Fibroblast of lung (primary cell): ENCODE measurements at regions not wholly inside any gene's neighbourhood (a gene's known extent, or its start where the extent isn't known, plus 50 kb on each side); places are given as distances from the start of the nearest gene placed in this dataset.
"Not testable (repeated sequence)": the region's sequence is repeated elsewhere in the genome, so short reads cannot be mapped to it uniquely, and the experiment has no call there.

ENCODE experiments used
- DNase-seq, 2 donors: peaks; one replicate each; pipeline versions ENCODE4 v3.0.0 to v3.0.0-alpha.2; 2010; ENCODE audit warnings: low read depth in 2 of 2
- H2AFZ ChIP-seq: 2 replicates; pipeline ENCODE4 v1.5.1; 2012; ENCODE audit warnings: low read length, control low read depth, inconsistent platforms
- H3K27ac ChIP-seq: 2 replicates; pipeline ENCODE4 v1.5.1; 2011; ENCODE audit warnings: low read length, control low read depth; ENCODE audit not compliant: insufficient read depth
- H3K27me3 ChIP-seq: 2 replicates; pipeline ENCODE4 v1.5.1; 2011; ENCODE audit warnings: mild to moderate bottlenecking, low read length; ENCODE audit not compliant: control insufficient read depth, insufficient read depth
- H3K36me3 ChIP-seq: 2 replicates; pipeline ENCODE4 v1.5.1; 2011; ENCODE audit warnings: low read length; ENCODE audit not compliant: control insufficient read depth, insufficient read depth
- H3K4me1 ChIP-seq: 2 replicates; pipeline ENCODE4 v1.5.1; 2011; ENCODE audit warnings: low read length; ENCODE audit not compliant: control insufficient read depth, insufficient read depth; ENCODE audit errors: extremely low read depth
- H3K4me2 ChIP-seq: 2 replicates; pipeline ENCODE4 v1.5.1; 2011; ENCODE audit warnings: low read length, control low read depth; ENCODE audit not compliant: insufficient read depth; ENCODE audit errors: extremely low read depth
- H3K4me3 ChIP-seq, 4 experiments: fragments of 200-600 bp in 1 of 4; sonication (generic) in 1 of 4; replicated peaks in 1 of 4; 2 replicates each; pipeline ENCODE4 v1.5.1; 2011 to 2016; ENCODE audit warnings: low read length in 4 of 4, low read depth in 3 of 4, mild to moderate bottlenecking in 3 of 4, control low read depth in 2 of 4, inconsistent platforms in 1 of 4, mixed read lengths in 1 of 4; ENCODE audit not compliant: insufficient read depth in 1 of 4; ENCODE audit errors: control extremely low read depth in 1 of 4
- H3K79me2 ChIP-seq: 2 replicates; pipeline ENCODE4 v1.5.1; 2012; ENCODE audit warnings: mild to moderate bottlenecking, low read length, inconsistent platforms; ENCODE audit not compliant: control insufficient read depth, insufficient read depth
- H3K9ac ChIP-seq: 2 replicates; pipeline ENCODE4 v1.5.1; 2011; ENCODE audit warnings: mild to moderate bottlenecking, low read length, control low read depth; ENCODE audit not compliant: insufficient read depth
- H3K9me3 ChIP-seq: 2 replicates; pipeline ENCODE4 v1.5.1; 2012; ENCODE audit warnings: low read depth, low read length; ENCODE audit not compliant: control insufficient read depth, insufficient read depth
- H4K20me1 ChIP-seq: 2 replicates; pipeline ENCODE4 v1.5.1; 2011; ENCODE audit warnings: low read length; ENCODE audit not compliant: control insufficient read depth, insufficient read depth; ENCODE audit errors: extremely low read depth
- CTCF ChIP-seq, 2 donors: IDR thresholded peaks in 1 of 2; conservative IDR thresholded peaks in 1 of 2; 1 replicate in 1 of 2; 2 replicates in 1 of 2; pipeline ENCODE4 v1.5.1; 2011 to 2012; ENCODE audit warnings: low read length in 2 of 2, control low read depth in 1 of 2, inconsistent platforms in 1 of 2, low read depth in 1 of 2, mild to moderate bottlenecking in 1 of 2
- EZH2 ChIP-seq: IDR thresholded peaks from 2 replicates; pipeline ENCODE4 v1.5.1; 2012; ENCODE audit warnings: low read length, control low read depth, mild to moderate bottlenecking; ENCODE audit errors: missing control alignments

GRCh38 chr20:29306390-29307072 lies 1950.9 kb upstream of the DEFB115 start:
- H3K27me3 ChIP-seq, result no peaks in the 10 kb centered on the region
- H3K4me2 ChIP-seq, result no peak overlapping the region
- H3K4me3 ChIP-seq, result no peak overlapping the region
- no peak overlapping the region for H3K27ac ChIP-seq
- no peaks in the 10 kb centered on the region for H3K4me1 ChIP-seq
- TF ChIP-seq CTCF (conservative IDR thresholded peaks at IDR 0.05 in 1 of 2, IDR thresholded peaks at IDR 0.05 in 1 of 2; ENCODE audit: low read depth in 1 of 2, low read length in 2 of 2) (no peak), EZH2 (no peak)
- H3K9ac ChIP-seq, result no peak overlapping the region
- DNase-seq, result no peak
- H3K36me3 ChIP-seq, result no peaks in the 10 kb centered on the region
- H2AFZ ChIP-seq, result no peak overlapping the region
- no peaks in the 10 kb centered on the region for H3K9me3 ChIP-seq
- no peaks in the 10 kb centered on the region for H4K20me1 ChIP-seq
- no peaks in the 10 kb centered on the region for H3K79me2 ChIP-seq

- not testable (repeated sequence) for H3K27ac ChIP-seq, H3K79me2 ChIP-seq, H3K4me2 ChIP-seq, H3K4me1 ChIP-seq, H3K27me3 ChIP-seq, H3K4me3 ChIP-seq, H3K9me3 ChIP-seq, DNase-seq, H3K9ac ChIP-seq, H3K36me3 ChIP-seq, H2AFZ ChIP-seq, H4K20me1 ChIP-seq
These were observed 1950.0 kb upstream of the DEFB115 start for GRCh38 chr20:29307484-29307883.

- H3K27ac ChIP-seq, H3K27me3 ChIP-seq, H3K4me1 ChIP-seq, DNase-seq, H3K4me3 ChIP-seq, H3K4me2 ChIP-seq, H2AFZ ChIP-seq, H3K79me2 ChIP-seq, H3K9ac ChIP-seq, H3K9me3 ChIP-seq, H3K36me3 ChIP-seq, H4K20me1 ChIP-seq: not testable (repeated sequence)
These were observed 1948.5 kb upstream of the DEFB115 start for GRCh38 chr20:29308956-29309355.

GRCh38 chr20:29309481-29309880 lies 1948.0 kb upstream of the DEFB115 start:
- not testable (repeated sequence) for H3K9me3 ChIP-seq, DNase-seq, H3K27me3 ChIP-seq, H3K79me2 ChIP-seq, H3K4me2 ChIP-seq, H3K4me3 ChIP-seq, H4K20me1 ChIP-seq, H3K4me1 ChIP-seq, H2AFZ ChIP-seq, H3K27ac ChIP-seq, H3K36me3 ChIP-seq, H3K9ac ChIP-seq

GRCh38 chr20:29311046-29311445 lies 1946.4 kb upstream of the DEFB115 start:
- not testable (repeated sequence) for H3K4me2 ChIP-seq, H3K36me3 ChIP-seq, H3K9me3 ChIP-seq, DNase-seq, H3K27me3 ChIP-seq, H3K4me1 ChIP-seq, H2AFZ ChIP-seq, H4K20me1 ChIP-seq, H3K27ac ChIP-seq, H3K4me3 ChIP-seq, H3K79me2 ChIP-seq, H3K9ac ChIP-seq

- not testable (repeated sequence) for DNase-seq, H3K4me1 ChIP-seq, H3K27me3 ChIP-seq, H3K9me3 ChIP-seq, H3K27ac ChIP-seq, H3K4me3 ChIP-seq, H3K79me2 ChIP-seq, H3K4me2 ChIP-seq, H2AFZ ChIP-seq, H4K20me1 ChIP-seq, H3K9ac ChIP-seq, H3K36me3 ChIP-seq
These were observed 1944.8 kb upstream of the DEFB115 start for GRCh38 chr20:29312679-29313078.
